Activated CD4-positive, alpha-beta T cell treated with anti-CD3 and anti-CD28 coated beads for 24 hours (primary cell): ENCODE measurements at regions not wholly inside any gene's neighbourhood (a gene's known extent, or its start where the extent isn't known, plus 50 kb on each side); places are given as distances from the start of the nearest gene placed in this dataset.

Experiments
- DNase-seq, 2 donors: peaks; one replicate each; pipeline ENCODE4 v3.0.0-alpha.2; 2020; ENCODE audit warnings: low read depth in 2 of 2

GRCh38 chr5:124433170-124433569, 313.3 kb downstream of the ZNF608 start:
- no peak for DNase-seq

DNA sequence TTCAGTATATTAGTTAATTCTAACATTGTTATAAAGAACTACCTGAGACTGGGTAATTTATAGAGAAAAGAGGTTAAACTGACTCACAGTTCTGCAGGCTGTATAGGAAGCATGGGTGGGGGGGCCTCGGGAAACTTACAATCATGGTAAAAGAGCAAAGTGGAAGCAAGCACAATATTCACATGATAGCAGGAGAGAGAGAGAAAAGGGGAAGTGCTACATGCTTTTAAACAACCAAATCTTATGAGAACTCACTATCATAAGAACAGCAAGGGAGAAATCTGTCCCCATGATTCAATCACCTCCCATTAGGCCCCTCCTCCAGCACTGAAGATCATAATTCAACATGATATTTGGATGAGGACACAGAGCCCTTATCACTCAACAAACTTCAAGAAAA, 324.9 kb downstream of the ZNF608 start:
- no peak for DNase-seq

DNA sequence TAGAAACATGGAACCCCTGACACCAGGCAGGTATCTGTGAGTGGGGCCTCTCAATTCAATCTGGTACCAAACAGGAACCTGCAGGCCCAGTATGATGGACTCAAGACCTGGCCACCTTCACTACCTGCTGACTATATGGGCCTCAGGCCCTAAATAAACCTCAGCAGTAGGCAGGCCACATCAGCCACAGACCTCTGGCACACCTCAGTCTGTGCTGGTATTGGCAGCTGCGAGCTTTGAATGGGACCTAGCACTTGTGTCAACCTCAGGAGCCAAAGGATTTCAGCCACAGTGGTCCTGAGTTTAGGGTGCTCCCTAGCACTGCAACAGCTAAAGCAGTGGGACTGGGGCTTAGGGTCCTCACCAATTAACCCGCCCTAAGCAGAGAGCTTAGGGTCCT, 325.5 kb downstream of the ZNF608 start:
- DNase-seq, result no peak

DNA sequence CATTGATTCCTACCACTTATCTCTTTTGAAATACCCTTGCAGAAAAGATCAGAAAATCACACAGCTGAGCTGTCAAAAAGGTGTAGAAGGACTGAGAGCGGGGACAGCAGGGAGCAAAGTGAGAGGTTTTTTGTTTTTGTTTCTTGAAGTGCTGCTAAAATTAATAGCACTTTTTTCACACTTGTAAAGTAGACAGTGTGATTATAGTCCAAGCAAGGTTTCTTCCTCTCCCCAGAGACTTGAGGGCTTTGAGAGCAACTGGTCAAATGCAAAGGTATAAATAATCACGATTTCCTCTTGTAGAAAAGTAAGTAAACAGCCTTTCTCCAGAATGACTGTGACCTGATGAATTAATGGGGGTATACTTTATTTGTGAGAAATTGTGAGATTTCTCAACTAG, 326.9 kb downstream of the ZNF608 start:
- DNase-seq, result no peak

GRCh38 chr5:124418390-124418789, 328.0 kb downstream of the ZNF608 start:
- no peak for DNase-seq

GRCh38 chr5:124417196-124417595, 329.2 kb downstream of the ZNF608 start:
- no peak for DNase-seq

- no peak for DNase-seq
Measured at GRCh38 chr5:124416627-124417026, 329.8 kb downstream of the ZNF608 start.

DNA sequence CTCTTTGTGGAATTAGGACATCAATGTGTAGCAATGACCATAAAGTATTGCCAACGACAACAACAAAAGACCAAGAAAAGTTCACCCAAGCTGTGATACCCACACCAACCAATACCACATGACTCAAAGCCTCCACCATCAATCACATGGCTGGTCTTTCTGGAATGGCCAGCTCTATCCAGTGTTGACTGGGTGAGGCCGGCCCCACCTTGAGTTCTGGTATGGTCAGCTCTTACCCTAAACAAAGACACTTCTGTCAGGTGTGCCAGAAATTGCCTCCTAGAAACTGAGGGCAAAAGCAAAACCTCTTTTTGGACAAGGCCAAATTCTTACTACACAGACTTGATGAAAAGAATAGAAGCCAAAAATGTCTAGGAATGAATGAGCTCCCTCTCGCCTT, 331.5 kb downstream of the ZNF608 start:
- DNase-seq, result no peak

DNA sequence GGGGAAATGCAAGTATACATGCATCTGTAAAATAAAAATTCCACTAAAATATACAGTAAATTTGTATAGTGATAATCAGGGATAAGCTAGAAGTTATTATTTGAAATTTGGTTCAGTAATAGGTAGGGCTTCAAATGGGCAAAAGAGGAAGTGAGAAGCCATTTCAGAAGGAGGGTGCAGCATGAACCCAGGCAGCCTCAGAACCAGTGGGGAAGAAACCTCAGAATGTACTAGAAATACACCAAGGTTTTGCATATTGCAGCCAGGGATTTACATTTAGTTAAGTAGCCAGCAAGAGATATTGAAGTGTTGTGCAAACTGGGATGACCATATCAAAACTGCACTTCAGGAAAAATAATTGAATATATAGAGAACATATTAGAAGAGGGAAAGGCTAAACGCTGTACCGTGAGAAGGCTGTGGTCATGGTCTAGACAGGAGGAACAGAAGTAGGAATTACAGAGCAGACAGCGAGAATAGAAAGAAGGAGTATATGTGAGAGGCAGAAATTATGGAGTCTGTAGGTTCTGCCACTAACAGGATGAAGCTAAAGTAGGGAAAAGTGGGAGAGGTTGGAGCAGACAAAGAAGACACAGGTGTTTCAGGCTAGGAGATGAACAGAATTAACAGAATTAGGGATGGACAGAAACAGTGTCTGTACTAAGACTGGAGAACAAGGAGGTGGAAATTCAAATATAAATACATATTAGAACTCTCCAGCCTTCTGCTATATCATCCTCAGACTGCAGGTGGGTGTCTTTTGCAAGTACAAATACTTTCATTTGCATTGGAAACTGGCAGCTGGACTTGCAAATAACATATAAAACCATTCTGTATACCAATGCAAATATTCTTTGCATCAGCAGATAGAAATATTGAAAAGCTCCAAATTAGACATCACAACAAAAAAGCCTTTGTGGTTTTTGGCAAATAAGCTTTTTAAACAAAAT, 335.6 kb downstream of the ZNF608 start:
- DNase-seq, result no peak

DNA sequence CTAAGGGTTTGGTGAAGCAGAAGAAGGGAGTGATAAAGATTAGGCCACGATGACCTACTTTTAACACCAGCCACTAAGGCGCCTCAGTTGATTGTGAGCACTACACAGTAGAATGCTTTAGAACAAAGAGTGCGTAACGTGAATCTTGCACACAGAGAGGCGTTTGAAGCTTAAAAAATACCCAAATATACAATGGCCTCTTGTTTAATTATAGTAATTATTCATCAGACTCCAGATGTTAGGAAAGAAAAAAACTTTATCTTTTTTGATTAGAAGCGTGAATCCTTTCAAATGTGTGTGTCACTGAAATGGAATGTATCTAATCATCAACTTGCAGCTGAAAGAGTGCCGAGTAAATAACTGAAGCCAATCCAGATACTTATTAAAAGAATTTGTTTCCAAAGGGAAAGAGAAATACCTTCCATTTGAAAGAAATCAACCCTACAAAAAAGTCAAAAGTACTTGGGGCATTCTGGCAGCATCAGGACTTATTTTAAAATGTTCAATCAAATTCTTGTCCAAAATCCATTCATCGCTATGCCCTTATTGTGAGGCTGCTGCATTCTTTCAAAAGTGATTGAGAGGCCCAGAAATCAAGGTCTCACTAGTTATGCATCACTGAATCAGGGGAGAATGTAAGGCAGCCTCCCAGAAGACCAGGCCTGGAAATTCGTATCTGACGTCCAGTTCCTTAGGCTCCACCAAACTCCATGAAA, 337.5 kb downstream of the ZNF608 start:
- no peak for DNase-seq

DNA sequence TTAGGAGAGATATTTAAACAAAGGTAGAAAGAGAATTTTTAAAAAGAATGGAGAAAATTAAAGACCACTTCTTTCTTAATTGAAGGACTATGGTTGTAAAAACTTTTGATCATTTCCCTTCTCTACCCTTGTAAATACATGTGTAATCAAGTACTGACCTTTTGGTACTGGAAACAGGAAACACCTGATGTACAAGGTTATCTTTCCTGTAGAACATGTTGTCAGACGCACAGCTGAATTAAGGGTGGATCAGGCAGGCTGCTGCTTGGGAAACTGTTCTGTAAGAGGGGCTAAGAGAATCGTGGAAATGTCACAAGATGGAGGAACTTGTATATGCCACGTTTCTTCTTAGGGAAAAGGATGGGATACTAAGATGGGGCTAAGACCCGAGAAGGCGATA, 341.6 kb downstream of the ZNF608 start:
- no peak for DNase-seq

DNA sequence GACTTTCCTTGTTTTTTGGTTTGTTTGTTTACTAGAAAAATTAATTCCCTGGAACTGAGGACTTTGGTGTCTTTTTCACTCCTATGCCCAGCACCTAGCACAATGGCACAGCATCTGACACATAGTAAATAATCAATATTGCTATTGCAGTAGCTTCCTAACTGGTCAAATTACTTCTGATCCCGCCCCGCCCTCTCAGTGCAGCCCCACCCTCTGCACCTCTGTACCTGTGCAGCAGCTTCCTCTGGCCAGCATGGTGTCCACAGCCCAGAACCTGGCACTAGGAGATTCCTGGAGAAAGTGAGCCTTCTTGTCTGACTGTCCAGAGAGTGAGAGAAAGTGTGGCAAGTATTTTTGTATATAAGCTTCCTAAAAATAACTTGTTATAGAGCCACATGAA, 343.2 kb downstream of the ZNF608 start:
- DNase-seq, result no peak

- no peak for DNase-seq
Measured at GRCh38 chr5:124402144-124402581, 344.3 kb downstream of the ZNF608 start.

DNA sequence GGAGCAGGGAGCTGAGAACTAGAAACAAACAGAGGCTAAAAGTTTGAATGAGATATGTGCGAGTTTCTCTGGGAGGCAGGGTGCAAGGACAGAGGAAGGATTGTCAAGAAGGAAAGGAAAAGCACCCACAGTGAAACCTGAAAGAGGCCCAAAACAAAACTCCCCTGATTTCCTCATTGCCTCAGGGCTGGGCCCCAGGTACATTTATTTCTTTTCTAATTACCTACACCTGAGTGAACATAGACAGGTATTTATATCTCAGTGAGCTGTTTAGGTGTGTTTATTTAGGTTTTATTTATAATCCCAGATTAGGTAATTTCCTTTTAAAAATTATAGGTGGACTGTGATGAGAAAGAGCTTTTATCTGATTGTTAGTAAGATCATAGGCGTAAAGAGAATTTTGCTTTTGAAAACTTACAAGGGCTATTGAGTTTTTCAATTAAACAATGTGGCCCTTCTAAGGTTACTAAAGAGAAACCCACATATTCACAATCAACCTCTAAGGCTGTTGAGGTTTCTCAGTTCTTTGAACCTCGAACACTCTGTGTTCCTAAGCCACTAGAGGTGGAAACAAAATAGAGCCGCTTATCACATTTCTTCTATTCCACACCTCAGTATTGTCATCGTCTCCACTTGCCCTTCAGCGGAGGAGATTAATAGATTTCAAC, 344.8 kb downstream of the ZNF608 start:
- no peak for DNase-seq

- no peak for DNase-seq
Measured at GRCh38 chr5:124399426-124399961, 346.9 kb downstream of the ZNF608 start.

DNA sequence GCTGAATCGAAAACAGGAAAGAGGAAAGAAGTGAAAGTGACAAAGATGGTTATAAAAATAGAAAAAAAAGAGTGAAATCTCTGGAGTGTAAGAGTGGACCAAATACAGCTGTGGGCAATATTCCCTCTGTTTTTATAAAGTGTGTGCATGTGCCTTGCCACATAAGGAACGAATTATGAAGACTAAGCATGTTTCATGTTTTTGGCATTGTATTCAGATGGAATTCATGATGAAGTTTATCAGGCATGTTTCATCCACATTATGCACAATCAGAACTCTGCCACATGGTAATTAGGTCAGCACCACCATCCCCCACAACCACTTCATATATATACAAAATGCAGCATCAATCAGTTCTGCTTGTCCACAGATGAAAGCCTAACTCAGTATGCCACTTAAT, 348.0 kb downstream of the ZNF608 start:
- no peak for DNase-seq

GRCh38 chr5:124397317-124397716, 349.1 kb downstream of the ZNF608 start:
- no peak for DNase-seq

- no peak for DNase-seq
Measured at GRCh38 chr5:124395926-124396325, 350.5 kb downstream of the ZNF608 start.

DNA sequence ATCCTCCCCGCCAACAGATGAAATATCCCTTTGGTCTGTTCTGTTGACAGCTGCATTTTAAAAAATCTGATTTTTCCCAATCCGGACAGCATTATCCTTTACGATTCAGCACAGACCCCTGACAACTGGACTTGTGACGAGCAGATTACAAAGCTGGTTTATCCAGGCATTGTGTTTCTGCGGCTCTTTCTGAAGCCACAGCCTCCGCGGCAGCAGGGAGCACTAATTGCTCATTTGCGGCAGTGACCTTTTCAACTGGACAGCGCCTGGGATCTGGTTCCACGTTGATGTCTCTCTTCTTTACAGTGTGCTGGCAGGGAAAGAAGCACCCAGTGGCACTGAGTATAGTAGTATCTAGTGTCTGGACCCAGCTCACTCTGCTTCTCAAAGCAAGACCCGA, 351.2 kb downstream of the ZNF608 start:
- DNase-seq, result no peak

DNA sequence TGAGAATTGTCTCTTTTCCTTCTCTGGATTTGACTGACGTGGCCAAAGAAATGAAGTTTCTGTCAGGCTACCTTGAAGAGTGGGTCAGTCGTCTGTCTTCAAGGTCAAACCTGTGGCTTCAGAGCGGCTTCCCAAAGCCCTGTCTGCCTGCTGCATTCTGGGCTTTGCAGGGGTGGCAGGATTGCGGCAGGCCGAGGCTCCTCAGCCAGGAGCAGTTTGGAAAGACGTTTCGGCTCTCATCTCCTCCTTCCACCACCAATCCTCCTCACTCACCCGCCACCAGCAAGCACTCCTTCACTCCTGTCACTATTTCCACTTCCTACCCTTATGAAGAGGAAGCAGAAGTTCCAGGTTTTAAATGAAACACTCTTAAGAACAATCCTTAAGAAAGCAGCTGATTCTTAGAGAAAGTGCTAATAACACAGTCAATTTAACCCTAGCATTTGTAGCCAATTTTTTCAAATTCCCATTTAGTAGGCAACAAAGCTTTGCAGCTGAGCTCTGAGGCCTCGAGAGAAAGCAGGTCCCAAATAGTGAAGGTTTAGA, 351.7 kb downstream of the ZNF608 start:
- no peak for DNase-seq

- DNase-seq, result no peak
Measured at GRCh38 chr5:124393584-124394379, 352.7 kb downstream of the ZNF608 start.
